PC-3 (cell line): ENCODE measurements at regions not wholly inside any gene's neighbourhood (a gene's known extent, or its start where the extent isn't known, plus 50 kb on each side); places are given as distances from the start of the nearest gene placed in this dataset.
"Not testable (repeated sequence)": the region's sequence is repeated elsewhere in the genome, so short reads cannot be mapped to it uniquely, and the experiment has no call there.

Experiments used
- ATAC-seq: fragments of 200-7000 bp; cut with Tn5 transposase; 2 replicates; pipeline ENCODE4 v1.9.1; 2020; ENCODE audit warnings: mild to moderate bottlenecking, moderate library complexity
- BruUV-seq: library from RNA; stranded (reverse); fragments of 400-500 nt; replicated peaks from 2 replicates; lab custom pipeline; 2021; lab: Mats Ljungman, UMichigan
- CTCF ChIA-PET: fragments of 300-600 bp; sonication (Branson Sonifier 250); formaldehyde crosslinking; loops from one replicate; lab custom pipeline; 2022; ENCODE audit warnings: antibody characterized with exemption; lab: Charles Lee
- POLR2A ChIA-PET: fragments of 300-600 bp; sonication (Branson Sonifier 250); formaldehyde crosslinking; loops from one replicate; lab custom pipeline; 2022; ENCODE audit warnings: antibody characterized with exemption; ENCODE audit not compliant: unreplicated experiment; lab: Charles Lee
- DNase-seq: peaks from one replicate; pipeline ENCODE4 v3.0.0-alpha.2; 2015
- H2AFZ ChIP-seq: fragments of 300-600 bp; sonication (generic); 2 replicates; pipeline ENCODE4 v1.6.0; 2016; ENCODE audit warnings: antibody characterized with exemption, low read length
- H3F3A ChIP-seq: fragments of 300-600 bp; sonication (generic); one replicate; pipeline ENCODE4 v1.6.0; 2017; ENCODE audit warnings: antibody characterized with exemption, low read length, control low read depth, mild to moderate bottlenecking; ENCODE audit not compliant: unreplicated experiment
- H3K27ac ChIP-seq: fragments of 300-600 bp; sonication (generic); 2 replicates; pipeline ENCODE4 v1.5.1; 2016; ENCODE audit warnings: mild to moderate bottlenecking, low read length
- H3K27me3 ChIP-seq: fragments of 300-600 bp; sonication (generic); 2 replicates; pipeline ENCODE4 v1.6.1; 2016; ENCODE audit warnings: low read length, mixed read lengths
- H3K36me3 ChIP-seq: fragments of 300-600 bp; sonication (generic); 2 replicates; pipeline ENCODE4 v1.6.1; 2016; ENCODE audit warnings: low read depth, mixed run types, low read length, mixed read lengths
- H3K4me1 ChIP-seq: fragments of 300-600 bp; sonication (generic); 2 replicates; pipeline ENCODE4 v1.5.1; 2016; ENCODE audit warnings: low read length; ENCODE audit not compliant: insufficient read depth
- H3K4me2 ChIP-seq: fragments of 300-600 bp; sonication (generic); 2 replicates; pipeline ENCODE4 v1.6.0; 2016; ENCODE audit warnings: low read length
- H3K4me3 ChIP-seq: fragments of 300-600 bp; sonication (generic); 2 replicates; pipeline ENCODE4 v1.5.1; 2016; ENCODE audit warnings: mild to moderate bottlenecking, low read length, mixed read lengths
- H3K79me2 ChIP-seq: fragments of 300-600 bp; sonication (generic); 2 replicates; pipeline ENCODE4 v1.6.1; 2017; ENCODE audit warnings: low read length, mixed read lengths
- H3K9ac ChIP-seq: fragments of 300-600 bp; sonication (generic); 2 replicates; pipeline ENCODE4 v1.6.0; 2016; ENCODE audit warnings: mild to moderate bottlenecking, low read length
- H3K9me2 ChIP-seq: fragments of 300-600 bp; sonication (generic); replicated peaks from 2 replicates; pipeline ENCODE4 v1.6.1; 2016; ENCODE audit warnings: mixed run types, low read length, mixed read lengths
- H3K9me3 ChIP-seq: fragments of 300-600 bp; sonication (generic); 2 replicates; pipeline ENCODE4 v1.6.1; 2016; ENCODE audit warnings: low read length, mixed read lengths
- H4K20me1 ChIP-seq: fragments of 300-600 bp; sonication (generic); 2 replicates; pipeline ENCODE4 v1.6.1; 2016; ENCODE audit warnings: low read length, mixed read lengths
- CTCF ChIP-seq: fragments of 300-600 bp; sonication (generic); conservative IDR thresholded peaks from 2 replicates; pipeline ENCODE4 v1.5.1; 2017; ENCODE audit warnings: antibody characterized with exemption, low read depth, mild to moderate bottlenecking, low read length
- EZH2 ChIP-seq: fragments of 300-600 bp; sonication (generic); IDR thresholded peaks from one replicate; pipeline ENCODE4 v1.6.1; 2017; ENCODE audit warnings: antibody characterized with exemption, mild to moderate bottlenecking, low read length; ENCODE audit not compliant: unreplicated experiment
- EZH2phosphoT487 ChIP-seq: fragments of 300-600 bp; sonication (generic); IDR thresholded peaks from 2 replicates; pipeline ENCODE4 v1.6.1; 2018; ENCODE audit warnings: mild to moderate bottlenecking, antibody characterized with exemption, low read length, borderline replicate concordance
- intact Hi-C: fragments of 100-400 bp; cut with micrococcal nuclease; formaldehyde crosslinking; loops from 2 replicates; pipeline ENCODE4 v1.9.0; 2023

GRCh38 chr3:187811585-187812250 lies 66.5 kb upstream of the BCL6 start:
- Histone ChIP-seq H4K20me1 (no peaks in the 10 kb centered on the region), H3K36me3 (no peaks in the 10 kb centered on the region), H3K9me3 (no peaks in the 10 kb centered on the region), H3K9me2 (no peaks in the 10 kb centered on the region), H3K27ac (no peak overlapping the region), H3K4me2 (no peak overlapping the region), H3K79me2 (no peaks in the 10 kb centered on the region), H3K27me3 (no peaks in the 10 kb centered on the region), H3K4me1 (peaks cover 40% of the 10 kb centered on the region), H3F3A (no peaks in the 10 kb centered on the region), H3K9ac (no peak overlapping the region), H3K4me3 (no peak overlapping the region), H2AFZ (no peak overlapping the region)
- no TSS peak for BruUV-seq
- peak; percentile 43 for DNase-seq
- no peak for TF ChIP-seq EZH2
- TF ChIP-seq CTCF, result no peak
- TF ChIP-seq EZH2phosphoT487, result no peak
- no peak for ATAC-seq
- intact Hi-C loops, result no loop called here
- ChIA-PET POLR2A (interaction anchor here (0.7 kb wide), 1 partner anchor 103 kb away, joined by 5 read pairs; no protein-coding TSS in a partner anchor), CTCF (no interaction called here)

GRCh38 chr3:187812496-187812895 lies 67.2 kb upstream of the BCL6 start:
- Histone ChIP-seq H3K9me2 (no peaks in the 10 kb centered on the region), H3K4me3 (no peak overlapping the region), H3K4me1 (peaks cover 34% of the 10 kb centered on the region), H3K27ac (no peak overlapping the region), H3K27me3 (no peaks in the 10 kb centered on the region), H4K20me1 (no peaks in the 10 kb centered on the region), H3K4me2 (no peak overlapping the region), H3F3A (no peaks in the 10 kb centered on the region), H2AFZ (no peak overlapping the region), H3K79me2 (no peaks in the 10 kb centered on the region), H3K9ac (no peak overlapping the region), H3K36me3 (no peaks in the 10 kb centered on the region), H3K9me3 (no peaks in the 10 kb centered on the region)
- ChIA-PET POLR2A (no interaction called here), CTCF (no interaction called here)
- ATAC-seq (no peak), DNase-seq (no peak)
- no peak for TF ChIP-seq CTCF
- TF ChIP-seq EZH2, result no peak
- no peak for TF ChIP-seq EZH2phosphoT487
- no TSS peak for BruUV-seq
- intact Hi-C loops, result no loop called here

GRCh38 chr3:187813198-187813597 lies 67.9 kb upstream of the BCL6 start:
- no peaks in the 10 kb centered on the region for H3F3A ChIP-seq
- TF ChIP-seq EZH2phosphoT487 (no peak), CTCF (no peak), EZH2 (no peak)
- no peaks in the 10 kb centered on the region for H3K79me2 ChIP-seq
- POLR2A ChIA-PET, result no interaction called here
- DNase-seq (no peak), ATAC-seq (no peak)
- H3K9me2 ChIP-seq, result no peaks in the 10 kb centered on the region
- H3K9ac ChIP-seq, result no peak overlapping the region
- H3K4me2 ChIP-seq, result no peak overlapping the region
- intact Hi-C loops, result no loop called here
- H3K9me3 ChIP-seq, result no peaks in the 10 kb centered on the region
- no TSS peak for BruUV-seq
- no peak overlapping the region for H3K4me3 ChIP-seq
- CTCF ChIA-PET, result no interaction called here
- H3K36me3 ChIP-seq, result no peaks in the 10 kb centered on the region
- no peak overlapping the region for H2AFZ ChIP-seq
- no peaks in the 10 kb centered on the region for H3K27me3 ChIP-seq
- no peaks in the 10 kb centered on the region for H4K20me1 ChIP-seq
- no peak overlapping the region for H3K27ac ChIP-seq
- H3K4me1 ChIP-seq, result peaks cover 29% of the 10 kb centered on the region

GRCh38 chr3:187817766-187818165 lies 72.5 kb upstream of the BCL6 start:
- BruUV-seq, POLR2A ChIA-PET: not testable (repeated sequence)

More at GRCh38 chr3:187817766-187818165, 72.5 kb upstream of the BCL6 start:
- H3K9me3 ChIP-seq, H3K4me1 ChIP-seq, H3K4me3 ChIP-seq, H3K79me2 ChIP-seq, H3K36me3 ChIP-seq, H3K4me2 ChIP-seq, H4K20me1 ChIP-seq, DNase-seq, H3K9ac ChIP-seq, H2AFZ ChIP-seq, H3K27me3 ChIP-seq, CTCF ChIA-PET, H3F3A ChIP-seq, H3K9me2 ChIP-seq, ATAC-seq, intact Hi-C loops, H3K27ac ChIP-seq: not testable (repeated sequence)
